OCI-LY7 (cell line): ENCODE measurements at regions not wholly inside any gene's neighbourhood (a gene's known extent, or its start where the extent isn't known, plus 50 kb on each side); places are given as distances from the start of the nearest gene placed in this dataset.

ENCODE experiments used
- EZH2phosphoT487 ChIP-seq: fragments of 200-600 bp; sonication (generic); IDR thresholded peaks from 2 replicates; pipeline ENCODE4 v1.6.1; 2018; ENCODE audit warnings: low read depth, borderline replicate concordance, mild to moderate bottlenecking, mixed run types, antibody characterized with exemption, low read length, moderate library complexity, mixed read lengths
- TF ChIP-seq, protein P1 (sequence below): fragments of 200-600 bp; sonication (generic); conservative IDR thresholded peaks from 2 replicates; pipeline ENCODE4 v1.5.1; 2014; ENCODE audit warnings: mild to moderate bottlenecking, antibody characterized with exemption, low read length, moderate library complexity, mixed read lengths

GRCh38 chr5:35325836-35326235, 95.5 kb upstream of the PRLR start:
- TF ChIP-seq, protein P1, sequence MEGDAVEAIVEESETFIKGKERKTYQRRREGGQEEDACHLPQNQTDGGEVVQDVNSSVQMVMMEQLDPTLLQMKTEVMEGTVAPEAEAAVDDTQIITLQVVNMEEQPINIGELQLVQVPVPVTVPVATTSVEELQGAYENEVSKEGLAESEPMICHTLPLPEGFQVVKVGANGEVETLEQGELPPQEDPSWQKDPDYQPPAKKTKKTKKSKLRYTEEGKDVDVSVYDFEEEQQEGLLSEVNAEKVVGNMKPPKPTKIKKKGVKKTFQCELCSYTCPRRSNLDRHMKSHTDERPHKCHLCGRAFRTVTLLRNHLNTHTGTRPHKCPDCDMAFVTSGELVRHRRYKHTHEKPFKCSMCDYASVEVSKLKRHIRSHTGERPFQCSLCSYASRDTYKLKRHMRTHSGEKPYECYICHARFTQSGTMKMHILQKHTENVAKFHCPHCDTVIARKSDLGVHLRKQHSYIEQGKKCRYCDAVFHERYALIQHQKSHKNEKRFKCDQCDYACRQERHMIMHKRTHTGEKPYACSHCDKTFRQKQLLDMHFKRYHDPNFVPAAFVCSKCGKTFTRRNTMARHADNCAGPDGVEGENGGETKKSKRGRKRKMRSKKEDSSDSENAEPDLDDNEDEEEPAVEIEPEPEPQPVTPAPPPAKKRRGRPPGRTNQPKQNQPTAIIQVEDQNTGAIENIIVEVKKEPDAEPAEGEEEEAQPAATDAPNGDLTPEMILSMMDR = no peak
- TF ChIP-seq EZH2phosphoT487 = no peak
